ENCODE measurements at regions not wholly inside any gene's neighbourhood (a gene's known extent, or its start where the extent isn't known, plus 50 kb on each side); places are given as distances from the start of the nearest gene placed in this dataset.
"Not testable (repeated sequence)": the region's sequence is repeated elsewhere in the genome, so short reads cannot be mapped to it uniquely, and the experiment has no call there.

GRCh38 chr4:1547856-1548826 lies 136.0 kb downstream of the FAM53A start:
- TF ChIP-seq CTCF (IDR thresholded peaks at IDR 0.05), result no peak
- Mint-ChIP-seq H3K27ac (ENCODE audit: unreplicated experiment) (no peak overlapping the region), H3K36me3 (ENCODE audit: unreplicated experiment) (no peaks in the 10 kb centered on the region), H3K9me3 (ENCODE audit: unreplicated experiment) (no peaks in the 10 kb centered on the region), H3K4me3 (ENCODE audit: unreplicated experiment) (no peak overlapping the region), H3K27me3 (ENCODE audit: unreplicated experiment) (no peaks in the 10 kb centered on the region), H3K4me1 (ENCODE audit: unreplicated experiment) (peaks cover 4% of the 10 kb centered on the region)
- DNase-seq (ENCODE audit: extremely low spot score, unreplicated experiment), result no peak

- Mint-ChIP-seq H3K27me3 (ENCODE audit: unreplicated experiment) (no peaks in the 10 kb centered on the region), H3K27ac (ENCODE audit: unreplicated experiment) (no peak overlapping the region), H3K36me3 (ENCODE audit: unreplicated experiment) (no peaks in the 10 kb centered on the region), H3K4me1 (ENCODE audit: unreplicated experiment) (peaks cover 4% of the 10 kb centered on the region), H3K4me3 (ENCODE audit: unreplicated experiment) (no peak overlapping the region), H3K9me3 (ENCODE audit: unreplicated experiment) (no peaks in the 10 kb centered on the region)
- no peak for DNase-seq (ENCODE audit: extremely low spot score, unreplicated experiment)
- TF ChIP-seq CTCF (IDR thresholded peaks at IDR 0.05), result no peak
These were observed 136.8 kb downstream of the FAM53A start for GRCh38 chr4:1547131-1547855.

- Mint-ChIP-seq H3K4me1 (ENCODE audit: unreplicated experiment) (peaks cover 4% of the 10 kb centered on the region), H3K27me3 (ENCODE audit: unreplicated experiment) (no peaks in the 10 kb centered on the region), H3K36me3 (ENCODE audit: unreplicated experiment) (no peaks in the 10 kb centered on the region), H3K27ac (ENCODE audit: unreplicated experiment) (no peak overlapping the region), H3K4me3 (ENCODE audit: unreplicated experiment) (no peak overlapping the region), H3K9me3 (ENCODE audit: unreplicated experiment) (no peaks in the 10 kb centered on the region)
- no peak for DNase-seq (ENCODE audit: extremely low spot score, unreplicated experiment)
- no peak for TF ChIP-seq CTCF (IDR thresholded peaks at IDR 0.05)
These were observed 138.6 kb upstream of the NKX1-1 start for GRCh38 chr4:1544861-1545281.

- H3K27ac Mint-ChIP-seq (ENCODE audit: unreplicated experiment); H3K27me3 Mint-ChIP-seq (ENCODE audit: unreplicated experiment); DNase-seq (ENCODE audit: extremely low spot score, unreplicated experiment); H3K36me3 Mint-ChIP-seq (ENCODE audit: unreplicated experiment); H3K9me3 Mint-ChIP-seq (ENCODE audit: unreplicated experiment); H3K4me1 Mint-ChIP-seq (ENCODE audit: unreplicated experiment); H3K4me3 Mint-ChIP-seq (ENCODE audit: unreplicated experiment): not testable (repeated sequence)
These were observed 138.2 kb upstream of the NKX1-1 start for GRCh38 chr4:1544435-1544834.

- no peaks in the 10 kb centered on the region for H3K27me3 Mint-ChIP-seq (ENCODE audit: unreplicated experiment)
- no peak for TF ChIP-seq CTCF (IDR thresholded peaks at IDR 0.05)
- no peaks in the 10 kb centered on the region for H3K9me3 Mint-ChIP-seq (ENCODE audit: unreplicated experiment)
- H3K27ac Mint-ChIP-seq (ENCODE audit: unreplicated experiment), result no peak overlapping the region
- H3K4me3 Mint-ChIP-seq (ENCODE audit: unreplicated experiment), result no peak overlapping the region
- no peak for DNase-seq (ENCODE audit: extremely low spot score, unreplicated experiment)
- H3K4me1 Mint-ChIP-seq (ENCODE audit: unreplicated experiment), result peaks cover 4% of the 10 kb centered on the region
- H3K36me3 Mint-ChIP-seq (ENCODE audit: unreplicated experiment), result no peaks in the 10 kb centered on the region
These were observed 137.7 kb upstream of the NKX1-1 start for GRCh38 chr4:1543976-1544375.
